C4-2B (cell line): ENCODE measurements at regions not wholly inside any gene's neighbourhood (a gene's known extent, or its start where the extent isn't known, plus 50 kb on each side); places are given as distances from the start of the nearest gene placed in this dataset.

ENCODE experiments used
- H3K27ac ChIP-seq: fragments of 450-650 bp; 2 replicates; pipeline ENCODE4 v1.5.1; 2017
- CTCF ChIP-seq: fragments of 450-650 bp; conservative IDR thresholded peaks from 2 replicates; pipeline ENCODE4 v1.5.1; 2017; ENCODE audit warnings: mild to moderate bottlenecking
- ZFX ChIP-seq: fragments of 450-650 bp; IDR thresholded peaks from 2 replicates; pipeline ENCODE4 v1.6.1; 2017

- TF ChIP-seq CTCF = no peak
- no peak for TF ChIP-seq ZFX
- H3K27ac ChIP-seq = no peak overlapping the region
These were observed 77.1 kb upstream of the SLC4A4 start for GRCh38 chr4:71261633-71262121.

GRCh38 chr4:71262161-71262560, 76.7 kb upstream of the SLC4A4 start:
- TF ChIP-seq CTCF (no peak), ZFX (no peak)
- H3K27ac ChIP-seq = no peak overlapping the region

DNA sequence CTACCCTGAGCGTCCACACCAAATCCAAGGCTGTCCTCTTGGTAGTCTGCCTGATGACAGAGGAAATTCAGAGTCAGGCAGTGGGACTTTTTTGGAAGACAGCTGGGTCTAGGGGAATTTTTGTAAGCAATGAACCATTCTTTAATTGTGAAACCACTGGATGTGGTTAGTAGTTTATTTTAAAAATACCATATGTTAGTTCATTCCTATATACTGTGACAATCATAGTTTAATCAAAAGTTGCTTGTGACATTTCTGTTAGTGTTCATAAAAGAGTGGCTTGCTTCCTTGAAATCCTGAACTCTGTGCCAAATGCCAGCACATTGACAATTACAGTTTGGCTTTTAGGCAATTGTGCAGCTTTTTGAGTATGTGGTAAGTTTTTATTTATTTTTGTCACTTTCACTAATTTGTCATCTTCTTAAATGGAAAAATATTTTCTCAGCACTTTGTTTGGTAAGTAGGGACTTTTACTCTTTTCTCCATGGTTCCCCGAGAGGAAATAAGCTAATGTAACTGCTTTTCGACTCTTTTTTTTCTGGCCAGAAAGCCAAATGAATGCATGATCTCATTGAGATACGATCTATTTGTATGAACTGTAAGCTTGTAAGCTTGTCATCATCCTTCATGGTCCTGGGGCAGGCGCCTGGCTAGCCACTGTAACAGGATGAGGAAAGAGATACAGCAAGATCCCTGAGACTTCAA, 72.6 kb upstream of the SLC4A4 start:
- no peak overlapping the region for H3K27ac ChIP-seq
- no peak for TF ChIP-seq CTCF

DNA sequence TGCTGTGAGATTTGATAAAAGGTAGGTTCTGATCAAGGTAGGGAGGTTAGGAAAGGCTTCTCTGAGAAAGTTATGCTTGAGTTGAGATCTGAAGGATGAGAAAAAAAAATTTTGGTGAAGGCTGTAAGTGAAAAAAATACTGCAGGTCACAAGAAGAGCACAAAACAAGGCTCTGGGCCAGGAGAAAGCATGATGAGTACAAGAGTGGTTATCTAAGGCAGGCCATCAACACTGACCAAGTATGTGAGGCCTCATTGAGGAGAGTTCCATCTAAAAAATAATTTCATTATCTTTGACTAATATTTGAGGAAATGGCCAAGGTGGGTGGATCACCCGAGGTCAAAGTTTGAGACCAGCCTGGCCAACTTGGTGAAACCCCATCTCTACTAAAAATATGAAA, 71.6 kb upstream of the SLC4A4 start:
- no peak overlapping the region for H3K27ac ChIP-seq
- TF ChIP-seq ZFX (no peak), CTCF (no peak)

DNA sequence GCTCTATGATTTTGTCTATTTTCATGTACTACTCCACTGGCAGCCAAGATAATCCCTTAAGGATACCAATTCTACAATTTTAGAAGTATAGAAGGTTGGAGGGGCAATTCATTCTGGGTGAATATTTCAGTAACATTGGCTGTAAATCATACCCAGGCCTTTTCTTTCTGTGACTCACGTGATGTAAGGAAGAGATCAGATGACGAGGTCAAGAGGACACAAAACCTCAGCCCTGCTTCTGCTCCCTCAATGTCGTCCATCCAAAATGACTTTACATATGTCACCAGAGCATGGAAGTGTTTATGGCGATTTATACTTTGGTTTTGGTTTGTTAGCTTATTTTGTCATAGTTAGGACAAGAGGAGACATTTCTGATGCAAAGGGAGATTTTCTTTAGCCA, 70.7 kb upstream of the SLC4A4 start:
- no peak overlapping the region for H3K27ac ChIP-seq
- TF ChIP-seq CTCF (no peak), ZFX (no peak)

DNA sequence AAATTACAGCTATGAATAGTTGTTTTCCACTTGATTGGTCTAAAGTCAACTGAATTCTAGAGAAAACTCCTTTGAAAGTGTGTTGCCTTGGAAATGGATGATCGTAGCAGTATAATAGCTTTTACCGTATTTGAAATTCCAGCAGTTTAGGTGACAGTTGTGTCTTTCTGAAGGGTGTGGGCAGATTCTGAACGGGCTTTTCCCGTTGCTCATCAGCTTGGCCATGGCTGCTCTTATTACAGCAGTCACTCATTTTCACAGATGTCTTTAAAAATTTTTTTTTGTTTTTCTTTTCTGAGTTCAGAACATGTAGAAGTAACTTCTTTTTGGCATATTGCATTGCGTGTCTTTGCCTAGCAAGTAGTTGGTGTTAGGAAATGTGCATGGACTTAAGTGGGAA, 69.6 kb upstream of the SLC4A4 start:
- no peak for TF ChIP-seq CTCF
- TF ChIP-seq ZFX = no peak
- no peak overlapping the region for H3K27ac ChIP-seq

DNA sequence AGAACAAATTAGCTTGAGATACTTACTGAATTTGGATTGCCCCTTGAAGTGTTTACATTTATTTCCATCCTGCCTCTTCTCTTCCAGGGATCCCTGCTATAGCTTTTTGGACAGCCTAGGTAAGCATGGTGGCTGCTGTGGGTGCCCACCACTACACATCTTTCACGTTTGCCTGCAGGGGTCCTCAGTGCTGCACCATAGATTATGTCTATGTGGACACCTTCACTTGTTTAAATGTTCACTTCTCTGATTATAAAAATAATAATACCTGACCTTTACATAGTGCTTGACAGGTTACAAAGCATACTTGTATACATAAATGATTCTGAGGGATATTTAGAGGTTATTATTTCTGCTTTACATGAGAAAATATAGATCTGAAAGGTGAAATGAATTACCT, 67.9 kb upstream of the SLC4A4 start:
- peak; percentile 29 for TF ChIP-seq CTCF
- TF ChIP-seq ZFX = no peak
- H3K27ac ChIP-seq = no peak overlapping the region
